KMS-11 (cell line): ENCODE measurements at regions not wholly inside any gene's neighbourhood (a gene's known extent, or its start where the extent isn't known, plus 50 kb on each side); places are given as distances from the start of the nearest gene placed in this dataset.
"Not testable (repeated sequence)": the region's sequence is repeated elsewhere in the genome, so short reads cannot be mapped to it uniquely, and the experiment has no call there.

ENCODE experiments used
- H2AFZ ChIP-seq: fragments of 200-600 bp; sonication (generic); 2 replicates; pipeline ENCODE4 v1.6.1; 2016; ENCODE audit warnings: antibody characterized with exemption, mixed run types, low read depth
- H3K27ac ChIP-seq: fragments of 200-600 bp; sonication (generic); 2 replicates; pipeline ENCODE4 v1.6.1; 2016; ENCODE audit warnings: mild to moderate bottlenecking, mixed run types
- H3K27me3 ChIP-seq: fragments of 200-600 bp; sonication (generic); 2 replicates; pipeline ENCODE4 v1.6.1; 2017; ENCODE audit warnings: mild to moderate bottlenecking, low read depth, mixed run types, moderate library complexity; ENCODE audit not compliant: insufficient read depth
- H3K36me3 ChIP-seq: fragments of 200-600 bp; sonication (generic); 2 replicates; pipeline ENCODE4 v1.6.1; 2017; ENCODE audit warnings: mild to moderate bottlenecking, mixed run types; ENCODE audit not compliant: insufficient read depth
- H3K4me1 ChIP-seq: fragments of 200-600 bp; sonication (generic); 2 replicates; pipeline ENCODE4 v1.6.1; 2016; ENCODE audit warnings: mild to moderate bottlenecking, low read depth, mixed run types; ENCODE audit not compliant: poor library complexity, severe bottlenecking
- H3K4me2 ChIP-seq: fragments of 200-600 bp; sonication (generic); 2 replicates; pipeline ENCODE4 v1.7.0; 2016; ENCODE audit warnings: mild to moderate bottlenecking, mixed run types
- H3K4me3 ChIP-seq: fragments of 200-600 bp; sonication (generic); IDR thresholded peaks from 2 replicates; pipeline ENCODE4 v1.6.1; 2017; ENCODE audit warnings: low read depth, low read length, mixed read lengths; ENCODE audit not compliant: insufficient read depth
- H3K79me2 ChIP-seq: fragments of 200-600 bp; sonication (generic); 2 replicates; pipeline ENCODE4 v1.6.1; 2016; ENCODE audit warnings: low read depth, mixed run types; ENCODE audit not compliant: insufficient read depth
- H3K9ac ChIP-seq: fragments of 200-600 bp; sonication (generic); 2 replicates; pipeline ENCODE4 v1.6.1; 2016; ENCODE audit warnings: mild to moderate bottlenecking, mixed run types
- H4K20me1 ChIP-seq: fragments of 200-600 bp; sonication (generic); 2 replicates; pipeline ENCODE4 v1.6.1; 2016; ENCODE audit warnings: mild to moderate bottlenecking, mixed run types; ENCODE audit not compliant: insufficient read depth
- CTCF ChIP-seq: fragments of 200-600 bp; sonication (generic); conservative IDR thresholded peaks from 2 replicates; pipeline ENCODE4 v1.6.1; 2017; ENCODE audit warnings: low read depth, mild to moderate bottlenecking, antibody characterized with exemption, low read length, moderate library complexity, mixed read lengths

DNA sequence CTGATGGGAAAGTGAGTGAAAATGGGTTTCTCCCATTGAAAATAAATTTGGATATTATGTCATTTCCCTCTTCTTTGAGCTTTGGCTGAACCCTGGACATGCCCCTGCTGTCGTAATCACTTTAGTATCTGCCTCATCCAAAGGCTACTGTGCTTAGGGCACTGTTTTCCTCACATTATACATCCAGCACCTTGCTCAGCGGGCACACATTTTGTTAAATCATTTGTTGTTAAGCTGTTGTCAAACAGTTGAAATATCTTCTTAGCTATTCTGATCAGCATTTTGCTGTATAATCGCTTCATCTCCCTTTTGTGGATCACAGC, 352.7 kb upstream of the CD180 start:
- Histone ChIP-seq H3K27ac (no peak overlapping the region), H3K9ac (no peak overlapping the region), H4K20me1 (no peaks in the 10 kb centered on the region), H3K79me2 (no peaks in the 10 kb centered on the region), H3K4me1 (no peaks in the 10 kb centered on the region), H2AFZ (no peak overlapping the region), H3K27me3 (no peaks in the 10 kb centered on the region), H3K4me3 (no peak overlapping the region), H3K4me2 (no peak overlapping the region), H3K36me3 (no peaks in the 10 kb centered on the region)
- no peak for TF ChIP-seq CTCF

GRCh38 chr5:67548520-67549295, 352.1 kb upstream of the CD180 start:
- H3K4me2 ChIP-seq = no peak overlapping the region
- no peaks in the 10 kb centered on the region for H4K20me1 ChIP-seq
- no peak overlapping the region for H3K9ac ChIP-seq
- H3K36me3 ChIP-seq = no peaks in the 10 kb centered on the region
- H3K4me1 ChIP-seq = no peaks in the 10 kb centered on the region
- H2AFZ ChIP-seq = no peak overlapping the region
- no peak overlapping the region for H3K27ac ChIP-seq
- H3K27me3 ChIP-seq = no peaks in the 10 kb centered on the region
- no peak overlapping the region for H3K4me3 ChIP-seq
- no peak for TF ChIP-seq CTCF
- no peaks in the 10 kb centered on the region for H3K79me2 ChIP-seq

- no peak overlapping the region for H3K4me2 ChIP-seq
- no peak overlapping the region for H3K4me3 ChIP-seq
- H3K4me1 ChIP-seq = no peaks in the 10 kb centered on the region
- no peaks in the 10 kb centered on the region for H4K20me1 ChIP-seq
- no peak overlapping the region for H3K27ac ChIP-seq
- no peak overlapping the region for H2AFZ ChIP-seq
- TF ChIP-seq CTCF = no peak
- H3K27me3 ChIP-seq = no peaks in the 10 kb centered on the region
- H3K79me2 ChIP-seq = no peaks in the 10 kb centered on the region
- no peaks in the 10 kb centered on the region for H3K36me3 ChIP-seq
- no peak overlapping the region for H3K9ac ChIP-seq
Measured at GRCh38 chr5:67547682-67548081, 351.1 kb upstream of the CD180 start.

- not testable (repeated sequence) for H3K4me3 ChIP-seq, H3K27me3 ChIP-seq, H3K79me2 ChIP-seq, H3K4me2 ChIP-seq, H3K4me1 ChIP-seq, H3K9ac ChIP-seq, H2AFZ ChIP-seq, H4K20me1 ChIP-seq, H3K27ac ChIP-seq, H3K36me3 ChIP-seq
Measured at GRCh38 chr5:67544942-67545341, 348.3 kb upstream of the CD180 start.

- Histone ChIP-seq H3K4me1 (no peaks in the 10 kb centered on the region), H3K4me3 (no peak overlapping the region), H3K36me3 (no peaks in the 10 kb centered on the region), H3K9ac (no peak overlapping the region), H3K79me2 (no peaks in the 10 kb centered on the region), H2AFZ (no peak overlapping the region), H3K4me2 (no peak overlapping the region), H3K27me3 (no peaks in the 10 kb centered on the region), H3K27ac (no peak overlapping the region), H4K20me1 (no peaks in the 10 kb centered on the region)
- no peak for TF ChIP-seq CTCF
Measured at GRCh38 chr5:67543720-67544270, 347.2 kb upstream of the CD180 start.
